CD4-positive, alpha-beta T cell treated with Interleukin-1 beta for 1 hour (primary cell): ENCODE measurements at regions not wholly inside any gene's neighbourhood (a gene's known extent, or its start where the extent isn't known, plus 50 kb on each side); places are given as distances from the start of the nearest gene placed in this dataset.
"Not testable (repeated sequence)": the region's sequence is repeated elsewhere in the genome, so short reads cannot be mapped to it uniquely, and the experiment has no call there.

Experiments used
- DNase-seq, 2 donors: peaks; one replicate each; pipeline ENCODE4 v3.0.0-alpha.2; 2020 to 2022

GRCh38 chr2:12484536-12485115 lies 232.1 kb upstream of the TRIB2 start:
- no peak for DNase-seq

GRCh38 chr2:12486205-12487118 lies 230.3 kb upstream of the TRIB2 start:
- no peak for DNase-seq

- DNase-seq: no peak
Observed at GRCh38 chr2:12487253-12488004, 229.3 kb upstream of the TRIB2 start.

GRCh38 chr2:12488352-12489318 lies 228.1 kb upstream of the TRIB2 start:
- peak; percentile 45 to 55 for DNase-seq

GRCh38 chr2:12490641-12491040 lies 226.1 kb upstream of the TRIB2 start:
- no peak for DNase-seq

- DNase-seq: not testable (repeated sequence)
Observed at GRCh38 chr2:12492360-12492759, 224.4 kb upstream of the TRIB2 start.

- DNase-seq: peak; percentile 21 to 51
Observed at GRCh38 chr2:12493031-12493513, 223.7 kb upstream of the TRIB2 start.

- no peak for DNase-seq
Observed at GRCh38 chr2:12495247-12495868, 221.4 kb upstream of the TRIB2 start.

GRCh38 chr2:12498286-12498685 lies 218.4 kb upstream of the TRIB2 start:
- DNase-seq: no peak

- DNase-seq: no peak
Observed at GRCh38 chr2:12498704-12499103, 218.0 kb upstream of the TRIB2 start.

- no peak for DNase-seq
Observed at GRCh38 chr2:12500899-12501298, 215.8 kb upstream of the TRIB2 start.

GRCh38 chr2:12501469-12502158 lies 215.1 kb upstream of the TRIB2 start:
- peak; percentile 56 to 66 for DNase-seq

GRCh38 chr2:12502759-12503158 lies 214.0 kb upstream of the TRIB2 start:
- no peak for DNase-seq

- no peak for DNase-seq
Observed at GRCh38 chr2:12504443-12504842, 212.3 kb upstream of the TRIB2 start.

- no peak for DNase-seq
Observed at GRCh38 chr2:12506846-12507245, 209.9 kb upstream of the TRIB2 start.

- peak; percentile 34 to 48 for DNase-seq
Observed at GRCh38 chr2:12507295-12507694, 209.4 kb upstream of the TRIB2 start.

- no peak for DNase-seq
Observed at GRCh38 chr2:12510070-12510469, 206.7 kb upstream of the TRIB2 start.

GRCh38 chr2:12513339-12513738 lies 203.4 kb upstream of the TRIB2 start:
- no peak for DNase-seq

- DNase-seq: no peak
Observed at GRCh38 chr2:12514168-12514567, 202.6 kb upstream of the TRIB2 start.

GRCh38 chr2:12514631-12515437 lies 201.9 kb upstream of the TRIB2 start:
- peak; percentile 15 to 54 for DNase-seq
